ENCODE measurements at regions not wholly inside any gene's neighbourhood (a gene's known extent, or its start where the extent isn't known, plus 50 kb on each side); places are given as distances from the start of the nearest gene placed in this dataset.
"Not testable (repeated sequence)": the region's sequence is repeated elsewhere in the genome, so short reads cannot be mapped to it uniquely, and the experiment has no call there.

DNA sequence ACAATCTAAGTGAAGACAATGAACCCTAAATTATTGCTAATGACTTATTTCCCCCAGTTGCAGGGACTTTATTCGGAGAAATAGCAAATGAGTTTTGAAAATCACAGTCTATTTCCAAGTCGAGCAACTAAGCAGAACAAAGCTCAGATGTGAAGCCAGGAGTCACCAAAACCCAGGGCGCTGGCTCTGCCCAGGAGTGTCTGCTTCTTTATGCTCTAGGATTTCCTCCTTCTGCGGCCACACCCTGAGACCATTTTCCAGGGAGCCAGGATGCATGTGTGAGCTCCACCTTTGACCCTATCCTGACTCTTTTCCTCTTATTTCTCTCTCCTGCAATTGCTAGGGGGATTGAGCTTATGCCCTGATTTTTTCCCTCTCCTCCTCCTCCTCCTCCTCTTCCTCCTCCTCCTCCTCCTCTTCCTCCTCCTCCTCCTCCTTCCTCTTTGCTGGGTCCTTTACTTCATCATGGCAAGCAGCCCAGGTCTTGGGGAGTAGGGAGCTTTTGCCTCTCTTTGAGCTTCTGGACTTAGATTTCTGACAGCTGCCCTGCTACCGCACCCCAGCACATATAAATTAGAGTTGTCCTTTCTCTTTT is 234.4 kb downstream of the ARL4A start:
- Mint-ChIP-seq H3K9me3 (no peaks in the 10 kb centered on the region), H3K27me3 (peaks cover 2% of the 10 kb centered on the region), H3K4me1 (no peaks in the 10 kb centered on the region), H3K27ac (no peak overlapping the region), H3K36me3 (ENCODE audit: low read depth) (no peaks in the 10 kb centered on the region), H3K4me3 (no peak overlapping the region)
- DNase-seq = no peak
- CTCF ChIA-PET = no interaction called here
- POLR2A ChIA-PET = no interaction called here

- POLR2A ChIA-PET = no interaction called here
- CTCF ChIA-PET = no interaction called here
- H3K9me3 Mint-ChIP-seq = no peaks in the 10 kb centered on the region
Observed at GRCh38 chr7:12923971-12924370, 236.5 kb downstream of the ARL4A start.

GRCh38 chr7:12926206-12926605 is 238.8 kb downstream of the ARL4A start:
- Mint-ChIP-seq H3K36me3 (ENCODE audit: low read depth) (no peaks in the 10 kb centered on the region), H3K9me3 (no peaks in the 10 kb centered on the region), H3K4me1 (no peaks in the 10 kb centered on the region), H3K27me3 (peaks cover 6% of the 10 kb centered on the region), H3K27ac (no peak overlapping the region), H3K4me3 (no peak overlapping the region)
- CTCF ChIA-PET = no interaction called here
- no peak for DNase-seq
- POLR2A ChIA-PET = no interaction called here

More at GRCh38 chr7:12923971-12924370, 236.5 kb downstream of the ARL4A start:
- Mint-ChIP-seq H3K36me3 (ENCODE audit: low read depth) (no peaks in the 10 kb centered on the region), H3K27me3 (peaks cover 4% of the 10 kb centered on the region), H3K4me1 (no peaks in the 10 kb centered on the region), H3K4me3 (no peak overlapping the region), H3K27ac (no peak overlapping the region)
- no peak for DNase-seq

- DNase-seq = no peak
- Mint-ChIP-seq H3K9me3 (no peaks in the 10 kb centered on the region), H3K27me3 (peaks cover 8% of the 10 kb centered on the region), H3K27ac (no peak overlapping the region), H3K36me3 (ENCODE audit: low read depth) (no peaks in the 10 kb centered on the region), H3K4me1 (no peaks in the 10 kb centered on the region), H3K4me3 (no peak overlapping the region)
- ChIA-PET CTCF (interaction anchor here (0.6 kb wide), 1 partner anchor 237 kb away, joined by 3 read pairs; no protein-coding TSS in a partner anchor), POLR2A (no interaction called here)
Observed at GRCh38 chr7:12927635-12928434, 240.4 kb downstream of the ARL4A start.

GRCh38 chr7:12929476-12930140 is 242.2 kb downstream of the ARL4A start:
- H3K27me3 Mint-ChIP-seq = peaks cover 8% of the 10 kb centered on the region
- no peak for DNase-seq
- no peaks in the 10 kb centered on the region for H3K9me3 Mint-ChIP-seq
- H3K4me1 Mint-ChIP-seq = no peaks in the 10 kb centered on the region
- H3K36me3 Mint-ChIP-seq (ENCODE audit: low read depth) = no peaks in the 10 kb centered on the region
- ChIA-PET POLR2A (no interaction called here), CTCF (no interaction called here)
- no peak overlapping the region for H3K27ac Mint-ChIP-seq
- no peak overlapping the region for H3K4me3 Mint-ChIP-seq

DNA sequence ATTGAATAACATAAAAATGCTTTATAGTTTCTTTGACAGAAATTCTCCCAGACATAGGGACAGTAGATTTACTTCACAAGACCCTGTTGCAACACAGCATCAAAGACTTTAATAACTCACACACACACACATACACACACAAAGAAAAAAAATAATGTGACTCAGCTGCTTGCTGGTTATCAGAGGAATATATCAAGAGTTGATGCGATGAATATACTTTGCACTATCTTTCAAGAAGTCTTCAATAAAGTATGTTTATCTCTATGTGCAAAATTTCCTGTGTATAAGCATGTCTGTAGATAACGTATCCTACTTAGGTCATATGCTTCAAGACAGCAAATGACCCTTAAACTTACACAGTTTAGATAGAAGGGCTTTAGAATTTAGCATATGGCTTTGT is 243.1 kb downstream of the ARL4A start:
- Mint-ChIP-seq H3K9me3 (no peaks in the 10 kb centered on the region), H3K27me3 (peaks cover 8% of the 10 kb centered on the region), H3K27ac (no peak overlapping the region), H3K4me3 (no peak overlapping the region), H3K4me1 (no peaks in the 10 kb centered on the region), H3K36me3 (ENCODE audit: low read depth) (no peaks in the 10 kb centered on the region)
- POLR2A ChIA-PET = no interaction called here
- DNase-seq = no peak
- CTCF ChIA-PET = no interaction called here

DNA sequence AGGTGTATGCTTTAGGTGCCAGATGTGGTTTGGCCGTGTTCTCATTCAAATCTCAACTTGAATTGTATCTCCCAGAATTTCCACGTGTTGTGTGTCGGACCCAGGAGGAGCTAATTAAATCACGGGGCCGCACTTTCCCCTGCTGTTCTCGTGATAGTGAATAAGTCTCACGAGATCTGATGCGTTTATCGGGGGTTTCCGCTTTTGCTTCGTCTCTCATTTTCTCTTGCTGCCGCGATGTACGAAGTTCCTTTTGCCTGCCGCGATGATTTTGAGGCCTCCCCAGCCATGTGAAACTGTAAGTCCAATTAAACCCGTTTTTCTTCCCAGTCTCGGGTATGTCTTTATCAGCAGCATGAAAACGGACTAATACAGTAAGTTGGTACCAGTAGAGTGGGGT is 244.0 kb downstream of the ARL4A start:
- H3K9me3 Mint-ChIP-seq; CTCF ChIA-PET; H3K27ac Mint-ChIP-seq; DNase-seq; POLR2A ChIA-PET; H3K4me1 Mint-ChIP-seq; H3K36me3 Mint-ChIP-seq (ENCODE audit: low read depth); H3K4me3 Mint-ChIP-seq; H3K27me3 Mint-ChIP-seq: not testable (repeated sequence)

DNA sequence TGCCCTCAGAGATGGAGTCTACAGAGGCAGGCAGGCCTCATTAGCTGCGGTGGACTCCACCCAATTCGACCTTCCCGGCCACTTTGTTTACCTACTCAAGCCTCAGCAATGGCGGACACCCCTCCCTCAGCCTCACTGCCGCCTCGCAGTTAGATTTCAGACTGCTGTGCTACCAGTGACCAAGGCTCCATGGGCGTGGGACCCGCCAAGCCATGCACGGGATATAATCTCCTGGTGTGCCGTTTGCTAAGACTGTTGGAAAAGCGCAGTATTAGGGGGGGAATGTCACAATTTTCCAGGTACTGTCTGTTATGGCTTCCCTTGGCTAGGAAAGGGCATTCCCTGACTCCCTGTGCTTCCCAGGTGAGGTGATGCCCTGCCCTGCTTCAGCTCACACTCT is 252.3 kb downstream of the ARL4A start:
- H3K4me1 Mint-ChIP-seq = no peaks in the 10 kb centered on the region
- H3K27ac Mint-ChIP-seq = no peak overlapping the region
- no peaks in the 10 kb centered on the region for H3K9me3 Mint-ChIP-seq
- H3K27me3 Mint-ChIP-seq = no peaks in the 10 kb centered on the region
- H3K36me3 Mint-ChIP-seq (ENCODE audit: low read depth) = no peaks in the 10 kb centered on the region
- ChIA-PET POLR2A (no interaction called here), CTCF (interaction anchor here (0.7 kb wide), 1 partner anchor 150 kb away, joined by 3 read pairs; no protein-coding TSS in a partner anchor)
- DNase-seq = no peak
- H3K4me3 Mint-ChIP-seq = no peak overlapping the region

DNA sequence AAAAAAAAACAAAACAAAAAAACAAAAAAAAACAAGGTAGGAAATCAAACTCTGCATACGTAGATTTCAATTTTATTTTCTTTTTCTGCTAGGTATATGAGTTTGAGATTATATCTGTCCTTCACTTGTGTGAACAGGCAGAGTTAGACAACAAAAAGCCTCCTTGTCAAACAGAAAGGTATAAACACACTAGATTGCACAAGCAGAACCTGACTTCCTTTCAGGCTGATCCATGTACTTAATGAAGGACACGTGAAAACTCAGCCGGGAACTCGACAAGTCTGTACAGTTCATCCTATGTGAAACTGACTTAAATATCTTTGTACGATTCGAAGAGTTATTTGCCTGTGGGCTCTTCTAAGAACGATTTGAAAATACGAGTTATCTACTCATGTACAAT is 254.1 kb downstream of the ARL4A start:
- H3K27ac Mint-ChIP-seq = no peak overlapping the region
- POLR2A ChIA-PET = no interaction called here
- CTCF ChIA-PET = no interaction called here
- DNase-seq = no peak
- H3K9me3 Mint-ChIP-seq = no peaks in the 10 kb centered on the region
- no peaks in the 10 kb centered on the region for H3K36me3 Mint-ChIP-seq (ENCODE audit: low read depth)
- no peaks in the 10 kb centered on the region for H3K27me3 Mint-ChIP-seq
- H3K4me3 Mint-ChIP-seq = no peak overlapping the region
- no peaks in the 10 kb centered on the region for H3K4me1 Mint-ChIP-seq

DNA sequence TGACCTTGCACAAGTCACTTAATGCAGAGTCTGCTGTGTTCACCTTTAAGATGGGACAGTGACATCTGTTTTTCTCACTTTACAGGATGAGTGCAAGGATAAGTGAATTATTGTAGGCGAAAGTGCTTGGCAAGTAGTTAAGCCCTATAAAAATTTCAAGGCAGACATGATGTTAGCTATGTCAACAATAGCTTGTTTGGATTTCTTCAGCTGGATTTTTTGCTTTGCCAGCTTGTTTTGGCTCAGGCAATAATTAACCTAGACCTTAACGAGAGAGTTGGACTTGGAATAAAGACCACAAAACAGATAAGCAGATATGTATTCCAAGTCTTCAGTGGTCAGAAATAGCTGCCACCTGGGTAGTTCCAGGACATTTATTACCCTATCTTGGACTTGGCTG is 255.2 kb downstream of the ARL4A start:
- no peak for DNase-seq
- no peak overlapping the region for H3K4me3 Mint-ChIP-seq
- H3K9me3 Mint-ChIP-seq = no peaks in the 10 kb centered on the region
- ChIA-PET POLR2A (no interaction called here), CTCF (no interaction called here)
- H3K36me3 Mint-ChIP-seq (ENCODE audit: low read depth) = no peaks in the 10 kb centered on the region
- no peaks in the 10 kb centered on the region for H3K4me1 Mint-ChIP-seq
- no peak overlapping the region for H3K27ac Mint-ChIP-seq
- no peaks in the 10 kb centered on the region for H3K27me3 Mint-ChIP-seq

- no peaks in the 10 kb centered on the region for H3K9me3 Mint-ChIP-seq
- no peaks in the 10 kb centered on the region for H3K36me3 Mint-ChIP-seq (ENCODE audit: low read depth)
- DNase-seq = no peak
- CTCF ChIA-PET = no interaction called here
- no peaks in the 10 kb centered on the region for H3K27me3 Mint-ChIP-seq
- no peak overlapping the region for H3K4me3 Mint-ChIP-seq
- POLR2A ChIA-PET = no interaction called here
- no peaks in the 10 kb centered on the region for H3K4me1 Mint-ChIP-seq
- H3K27ac Mint-ChIP-seq = no peak overlapping the region
Observed at GRCh38 chr7:12943781-12944180, 256.3 kb downstream of the ARL4A start.

GRCh38 chr7:12945901-12946300 is 258.5 kb downstream of the ARL4A start:
- Mint-ChIP-seq H3K4me1 (no peaks in the 10 kb centered on the region), H3K36me3 (ENCODE audit: low read depth) (no peaks in the 10 kb centered on the region), H3K4me3 (no peak overlapping the region), H3K27me3 (no peaks in the 10 kb centered on the region), H3K27ac (no peak overlapping the region), H3K9me3 (no peaks in the 10 kb centered on the region)
- POLR2A ChIA-PET = no interaction called here
- no peak for DNase-seq
- CTCF ChIA-PET = no interaction called here

DNA sequence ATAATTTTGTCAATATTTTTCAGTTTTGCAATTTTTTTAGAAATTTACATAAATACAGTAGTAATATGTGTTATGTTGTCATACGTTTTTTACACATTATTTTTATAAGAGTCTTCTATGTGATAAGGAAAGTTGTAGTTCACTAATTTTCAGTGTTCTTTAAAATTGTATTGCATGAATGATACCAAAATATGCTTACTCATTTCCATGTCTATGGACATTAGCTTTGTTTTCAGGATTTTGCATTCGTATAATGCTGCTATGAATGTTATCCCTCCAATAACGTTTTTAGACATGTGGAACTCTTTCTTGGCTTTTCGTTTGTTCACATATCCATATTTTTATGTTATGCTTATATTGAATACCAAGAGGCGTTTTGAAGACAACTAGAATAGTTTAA is 260.0 kb downstream of the ARL4A start:
- no peaks in the 10 kb centered on the region for H3K9me3 Mint-ChIP-seq

More for the DNA sequence above, 260.0 kb downstream of the ARL4A start:
- CTCF ChIA-PET = no interaction called here
- Mint-ChIP-seq H3K27ac (no peak overlapping the region), H3K36me3 (ENCODE audit: low read depth) (no peaks in the 10 kb centered on the region), H3K4me1 (peaks cover 2% of the 10 kb centered on the region), H3K4me3 (no peak overlapping the region), H3K27me3 (no peaks in the 10 kb centered on the region)
- DNase-seq = no peak
- POLR2A ChIA-PET = no interaction called here
